ENCODE measurements at regions not wholly inside any gene's neighbourhood (a gene's known extent, or its start where the extent isn't known, plus 50 kb on each side); places are given as distances from the start of the nearest gene placed in this dataset.

DNA sequence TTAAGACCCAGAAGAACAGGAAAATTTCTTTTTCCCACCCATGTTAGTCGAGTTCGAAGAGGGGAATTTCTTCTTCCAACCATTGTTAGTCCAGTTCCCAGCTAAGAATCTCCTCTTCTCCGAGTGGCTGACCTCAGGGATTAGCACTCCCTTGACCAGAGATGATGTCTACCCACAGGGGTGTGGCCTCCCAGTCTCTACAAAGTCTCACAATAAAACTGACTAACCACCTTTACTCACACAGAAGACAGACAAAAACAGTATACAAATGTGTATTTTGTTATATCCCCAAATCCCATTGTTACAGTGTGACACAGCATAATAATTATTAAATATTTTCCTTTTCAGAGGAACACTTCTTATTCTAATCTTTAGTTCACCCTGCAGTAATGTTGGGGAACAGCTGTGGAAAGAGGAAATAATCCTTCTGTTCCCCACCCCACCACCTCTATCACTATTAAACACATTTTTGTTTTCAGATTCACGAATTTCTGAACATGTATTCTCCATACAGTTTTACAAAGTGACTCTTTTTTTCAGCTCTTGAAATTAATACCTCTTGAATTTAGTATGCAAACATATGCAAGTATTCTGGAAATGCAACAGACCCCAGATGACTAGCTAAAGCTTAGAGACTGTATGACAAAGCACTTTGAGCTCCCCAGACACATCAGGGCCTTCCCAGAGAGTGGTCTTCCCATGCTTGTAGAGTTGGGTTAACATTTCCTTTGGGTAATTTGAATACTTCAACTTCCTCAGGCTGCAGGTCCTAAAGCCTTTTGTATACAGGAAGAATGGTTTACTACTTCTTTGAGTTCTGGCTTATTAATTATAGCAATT lies 62.5 kb upstream of the NFKB1 start:
- TF ChIP-seq, protein P1, sequence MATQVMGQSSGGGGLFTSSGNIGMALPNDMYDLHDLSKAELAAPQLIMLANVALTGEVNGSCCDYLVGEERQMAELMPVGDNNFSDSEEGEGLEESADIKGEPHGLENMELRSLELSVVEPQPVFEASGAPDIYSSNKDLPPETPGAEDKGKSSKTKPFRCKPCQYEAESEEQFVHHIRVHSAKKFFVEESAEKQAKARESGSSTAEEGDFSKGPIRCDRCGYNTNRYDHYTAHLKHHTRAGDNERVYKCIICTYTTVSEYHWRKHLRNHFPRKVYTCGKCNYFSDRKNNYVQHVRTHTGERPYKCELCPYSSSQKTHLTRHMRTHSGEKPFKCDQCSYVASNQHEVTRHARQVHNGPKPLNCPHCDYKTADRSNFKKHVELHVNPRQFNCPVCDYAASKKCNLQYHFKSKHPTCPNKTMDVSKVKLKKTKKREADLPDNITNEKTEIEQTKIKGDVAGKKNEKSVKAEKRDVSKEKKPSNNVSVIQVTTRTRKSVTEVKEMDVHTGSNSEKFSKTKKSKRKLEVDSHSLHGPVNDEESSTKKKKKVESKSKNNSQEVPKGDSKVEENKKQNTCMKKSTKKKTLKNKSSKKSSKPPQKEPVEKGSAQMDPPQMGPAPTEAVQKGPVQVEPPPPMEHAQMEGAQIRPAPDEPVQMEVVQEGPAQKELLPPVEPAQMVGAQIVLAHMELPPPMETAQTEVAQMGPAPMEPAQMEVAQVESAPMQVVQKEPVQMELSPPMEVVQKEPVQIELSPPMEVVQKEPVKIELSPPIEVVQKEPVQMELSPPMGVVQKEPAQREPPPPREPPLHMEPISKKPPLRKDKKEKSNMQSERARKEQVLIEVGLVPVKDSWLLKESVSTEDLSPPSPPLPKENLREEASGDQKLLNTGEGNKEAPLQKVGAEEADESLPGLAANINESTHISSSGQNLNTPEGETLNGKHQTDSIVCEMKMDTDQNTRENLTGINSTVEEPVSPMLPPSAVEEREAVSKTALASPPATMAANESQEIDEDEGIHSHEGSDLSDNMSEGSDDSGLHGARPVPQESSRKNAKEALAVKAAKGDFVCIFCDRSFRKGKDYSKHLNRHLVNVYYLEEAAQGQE (IDR thresholded peaks at IDR 0.05; ENCODE audit: insufficient read depth in 1 of 2, low read depth in 2 of 2, low read length in 1 of 2) = no peak
- TF ChIP-seq, protein P2, sequence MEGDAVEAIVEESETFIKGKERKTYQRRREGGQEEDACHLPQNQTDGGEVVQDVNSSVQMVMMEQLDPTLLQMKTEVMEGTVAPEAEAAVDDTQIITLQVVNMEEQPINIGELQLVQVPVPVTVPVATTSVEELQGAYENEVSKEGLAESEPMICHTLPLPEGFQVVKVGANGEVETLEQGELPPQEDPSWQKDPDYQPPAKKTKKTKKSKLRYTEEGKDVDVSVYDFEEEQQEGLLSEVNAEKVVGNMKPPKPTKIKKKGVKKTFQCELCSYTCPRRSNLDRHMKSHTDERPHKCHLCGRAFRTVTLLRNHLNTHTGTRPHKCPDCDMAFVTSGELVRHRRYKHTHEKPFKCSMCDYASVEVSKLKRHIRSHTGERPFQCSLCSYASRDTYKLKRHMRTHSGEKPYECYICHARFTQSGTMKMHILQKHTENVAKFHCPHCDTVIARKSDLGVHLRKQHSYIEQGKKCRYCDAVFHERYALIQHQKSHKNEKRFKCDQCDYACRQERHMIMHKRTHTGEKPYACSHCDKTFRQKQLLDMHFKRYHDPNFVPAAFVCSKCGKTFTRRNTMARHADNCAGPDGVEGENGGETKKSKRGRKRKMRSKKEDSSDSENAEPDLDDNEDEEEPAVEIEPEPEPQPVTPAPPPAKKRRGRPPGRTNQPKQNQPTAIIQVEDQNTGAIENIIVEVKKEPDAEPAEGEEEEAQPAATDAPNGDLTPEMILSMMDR (IDR thresholded peaks at IDR 0.05) = no peak
- no peak for TF ChIP-seq POLR2AphosphoS5 (IDR thresholded peaks at IDR 0.05; ENCODE audit: low read depth, low read length)
- no peak for TF ChIP-seq TCF7L2 (IDR thresholded peaks at IDR 0.05; ENCODE audit: low read depth, low read length)
